NCI-H1436 (cell line): ENCODE measurements at regions not wholly inside any gene's neighbourhood (a gene's known extent, or its start where the extent isn't known, plus 50 kb on each side); places are given as distances from the start of the nearest gene placed in this dataset.
A peak's percentile ranks its signal among the peaks of the same experiment; 100 is the strongest.
"Not testable (repeated sequence)": the region's sequence is repeated elsewhere in the genome, so short reads cannot be mapped to it uniquely, and the experiment has no call there.

Source experiments
- DNase-seq: peaks from one replicate; lab custom pipeline; 2025; lab: John Stamatoyannopoulos, UW

DNA sequence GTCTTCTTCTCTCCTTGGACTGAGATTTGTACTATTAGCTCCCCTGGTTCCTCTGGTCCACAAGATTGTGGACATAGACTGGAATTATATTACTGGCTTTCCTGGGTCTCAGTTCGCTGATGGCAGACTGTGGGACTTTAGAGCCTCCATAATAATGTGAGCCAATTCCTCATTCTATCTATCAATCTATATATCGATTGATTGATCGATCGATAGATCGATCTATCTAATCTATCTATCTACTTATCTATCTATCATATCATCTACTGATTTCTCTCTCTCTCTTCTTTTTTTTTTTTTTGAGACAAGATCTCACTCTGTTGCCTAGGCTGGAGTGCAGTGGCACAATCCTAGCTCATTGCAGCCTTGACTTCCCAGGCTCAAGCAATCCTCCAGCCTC is 51.5 kb upstream of the DDR1 start:
- DNase-seq: no peak

DNA sequence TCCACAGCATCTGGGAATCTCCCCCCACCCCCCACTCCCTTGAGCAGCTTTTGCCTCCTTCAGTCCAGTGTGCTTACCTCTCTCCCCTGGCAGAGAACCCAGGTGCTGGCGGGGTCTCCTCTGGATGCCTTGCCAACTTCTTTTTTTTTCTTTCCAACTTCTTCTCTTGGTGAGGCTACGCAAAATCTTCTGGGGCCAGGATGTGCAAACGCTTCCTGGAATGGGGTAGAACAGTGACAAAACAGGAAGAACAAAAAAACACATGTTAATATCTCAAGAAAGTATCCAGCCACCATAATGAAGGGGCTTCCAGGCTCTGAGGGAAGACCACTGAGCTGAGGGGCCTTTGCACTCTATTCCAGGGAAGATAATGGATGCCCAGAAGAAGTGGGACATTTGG is 53.9 kb upstream of the DDR1 start:
- DNase-seq: no peak

DNA sequence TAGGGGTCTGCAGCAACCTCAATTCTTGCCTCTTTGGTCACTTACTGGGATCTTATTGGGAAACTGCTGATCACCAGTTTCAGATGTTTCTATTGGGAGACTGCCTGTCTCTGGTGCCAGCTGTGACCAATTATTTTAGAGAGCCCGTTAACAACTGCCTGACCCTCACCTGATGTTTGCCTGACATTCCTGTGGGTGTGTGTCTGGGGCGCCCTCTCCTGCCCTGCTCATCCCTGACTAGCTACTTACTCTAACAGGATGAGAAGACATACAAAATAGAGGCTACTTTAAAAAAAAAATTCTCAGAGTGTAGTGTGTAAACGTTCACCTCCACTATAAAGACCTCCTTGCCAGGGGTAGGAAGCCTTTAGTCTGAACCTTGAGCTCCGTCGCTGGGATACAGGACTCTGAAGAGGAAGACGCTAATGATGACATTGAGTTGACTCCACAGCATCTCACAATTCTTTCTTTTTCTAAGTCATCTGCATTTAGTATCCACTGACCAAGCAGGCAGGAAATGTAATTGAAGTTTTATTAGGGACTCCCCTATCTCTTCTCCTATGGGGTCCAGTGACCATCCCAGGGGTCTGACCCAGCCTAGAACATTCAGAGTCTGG is 54.6 kb upstream of the DDR1 start:
- no peak for DNase-seq

DNA sequence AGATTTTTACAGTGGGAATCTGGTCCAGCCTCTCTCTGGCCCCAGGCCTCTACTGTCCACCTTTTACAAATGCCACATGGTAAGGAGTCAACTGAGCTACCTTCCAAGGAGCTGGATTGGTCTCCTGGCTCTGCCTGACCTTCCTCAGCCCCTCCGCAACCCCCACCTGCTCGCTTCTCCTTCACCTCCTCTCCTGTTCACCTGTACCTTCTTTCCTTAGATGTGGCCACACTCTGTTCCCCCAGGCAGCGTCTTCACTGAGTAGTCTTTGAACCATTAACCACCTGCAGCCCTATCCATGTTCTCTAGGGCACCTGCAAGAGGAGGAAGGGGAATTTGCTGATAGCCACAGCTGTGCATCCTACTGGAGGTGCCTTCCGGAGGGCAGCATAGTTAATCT is 55.3 kb upstream of the DDR1 start:
- DNase-seq: no peak

DNA sequence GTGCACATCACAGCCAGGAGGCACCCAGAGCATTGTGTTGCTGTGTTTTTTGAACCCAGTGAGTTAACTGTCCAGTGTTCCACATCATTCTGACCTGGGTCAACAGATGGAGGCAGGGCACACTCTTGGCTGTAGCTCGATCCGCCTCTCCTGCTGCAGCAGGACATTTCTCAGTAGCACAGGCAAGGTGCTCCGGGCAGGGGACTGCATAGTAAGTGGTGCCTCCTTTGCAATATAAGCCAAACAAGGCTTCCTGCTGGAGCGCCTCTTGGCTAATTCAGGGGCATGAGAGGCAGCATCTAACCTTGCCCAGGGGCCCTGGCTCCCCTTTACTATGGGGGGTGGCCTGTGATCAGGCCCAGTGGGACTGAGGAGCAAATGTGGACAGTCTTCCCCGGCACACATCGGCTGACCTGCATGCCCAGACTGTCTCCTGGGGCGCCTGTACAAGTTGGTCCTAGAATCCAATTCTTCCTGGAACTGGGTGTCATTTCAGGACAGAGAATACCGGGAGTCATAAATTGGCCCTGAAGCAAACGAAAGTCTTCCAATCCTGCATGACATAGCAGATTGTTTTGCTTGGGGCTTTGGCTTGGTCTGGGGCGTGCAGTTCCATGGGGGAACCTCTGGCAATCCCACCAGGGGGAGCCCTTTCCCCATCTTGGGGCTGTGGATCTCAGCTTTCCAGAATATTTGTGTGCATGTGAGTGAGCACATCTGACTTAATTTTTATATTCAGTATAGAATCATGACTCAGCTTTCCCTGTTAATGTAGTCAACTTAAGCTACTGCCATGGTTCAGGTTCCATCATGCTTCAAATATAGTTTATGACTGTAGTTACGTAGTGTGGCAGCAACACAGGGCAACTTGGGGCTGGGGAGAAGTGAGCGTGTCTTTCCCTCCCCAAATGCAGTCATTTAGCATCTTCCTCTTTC is 56.0 kb upstream of the DDR1 start:
- DNase-seq: peak; percentile 62

DNA sequence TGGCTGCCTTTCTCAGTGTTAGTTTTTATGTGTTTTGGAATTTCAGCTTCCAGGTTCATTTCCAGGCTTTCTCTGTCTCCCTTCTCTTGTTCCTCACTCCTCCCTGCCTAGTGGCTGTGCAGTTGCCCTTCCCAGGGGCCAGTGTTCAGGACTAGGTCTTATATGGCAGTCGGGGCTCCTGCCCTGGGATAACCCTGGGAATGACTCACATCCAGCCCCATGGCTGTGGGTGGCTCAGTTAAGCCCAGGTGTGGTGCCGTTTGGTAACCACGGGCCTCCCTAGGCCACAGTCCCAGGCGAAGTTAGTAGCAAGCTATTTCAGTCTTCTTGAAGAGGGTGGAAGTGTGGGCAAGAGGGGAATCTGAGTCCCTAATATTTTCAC is 57.4 kb upstream of the DDR1 start:
- DNase-seq: no peak

DNA sequence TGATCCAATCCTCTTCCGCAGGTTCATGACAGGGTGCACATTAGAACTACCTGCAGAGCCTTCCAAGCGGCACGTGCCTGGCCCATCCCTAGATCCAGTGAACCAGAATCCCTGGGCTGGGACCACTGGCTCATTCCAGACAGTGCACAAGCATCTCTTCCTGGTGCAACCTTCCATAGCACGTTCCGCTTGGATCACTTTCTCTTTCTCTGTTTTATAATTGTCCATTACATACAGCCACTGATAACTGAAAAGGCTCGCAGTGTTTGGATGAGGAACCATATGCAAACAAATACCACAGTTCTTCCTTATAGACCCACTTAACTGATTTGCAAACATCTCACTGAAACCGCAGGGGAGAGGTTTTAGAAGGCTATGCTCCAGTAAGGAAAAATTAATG is 59.6 kb upstream of the DDR1 start:
- no peak for DNase-seq

DNA sequence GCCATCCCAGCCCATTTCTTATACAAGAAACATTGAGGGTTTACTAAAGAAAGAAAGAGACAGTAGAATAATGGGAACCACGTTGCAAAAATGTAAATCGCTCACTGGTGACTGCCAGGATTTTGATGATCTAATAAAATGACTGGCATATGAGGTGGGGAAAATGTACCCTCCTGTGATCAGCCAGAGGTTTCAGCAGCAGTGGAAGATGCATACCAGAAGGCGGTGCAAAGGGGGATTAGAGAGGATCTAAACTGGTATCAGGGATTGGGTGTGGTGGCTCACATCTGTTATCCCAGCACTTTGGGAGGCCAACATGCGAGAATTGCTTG is 60.8 kb upstream of the DDR1 start:
- DNase-seq: no peak

DNA sequence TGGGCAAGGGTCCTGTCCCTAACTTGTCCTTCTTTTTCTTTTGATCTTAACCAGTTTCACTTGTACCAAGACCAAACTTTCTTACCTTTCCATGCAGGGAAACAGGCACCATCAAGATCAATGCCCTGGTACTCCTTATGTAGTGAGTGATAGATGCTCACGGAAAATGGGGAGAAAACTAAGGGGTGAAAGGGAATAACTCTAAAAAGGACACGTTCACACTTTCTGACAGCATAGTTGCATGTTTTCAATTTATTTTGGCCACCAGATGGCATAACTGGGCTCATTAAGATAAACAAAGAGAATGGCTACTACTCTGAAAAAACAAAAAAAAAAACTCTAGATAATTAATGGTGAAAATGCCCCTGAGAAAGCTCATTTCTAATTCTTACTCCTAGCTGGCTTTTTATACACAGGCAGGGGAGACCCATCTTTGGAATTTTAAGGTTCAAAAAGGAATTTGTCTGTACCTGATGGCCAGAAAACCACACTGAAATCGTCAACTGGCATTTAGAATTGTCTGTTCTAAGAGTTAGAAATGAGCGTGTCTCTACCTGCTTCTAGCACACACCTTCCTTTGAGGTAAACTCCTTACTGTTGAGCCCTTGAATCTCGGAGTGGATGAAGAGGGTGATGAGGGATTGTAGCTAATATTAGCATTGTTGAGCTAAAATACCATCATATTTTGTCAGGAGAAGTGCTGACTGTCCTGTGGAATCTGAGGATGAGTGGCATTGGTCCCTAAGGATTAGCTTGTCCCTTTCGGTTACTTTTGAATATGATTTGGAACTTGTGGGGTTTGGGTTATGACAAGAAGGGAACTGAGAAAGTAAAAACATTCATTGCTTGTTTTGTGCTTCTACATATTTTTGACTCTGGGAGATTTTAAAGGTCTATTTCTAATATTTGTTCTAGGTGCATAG is 62.2 kb upstream of the DDR1 start:
- no peak for DNase-seq

DNA sequence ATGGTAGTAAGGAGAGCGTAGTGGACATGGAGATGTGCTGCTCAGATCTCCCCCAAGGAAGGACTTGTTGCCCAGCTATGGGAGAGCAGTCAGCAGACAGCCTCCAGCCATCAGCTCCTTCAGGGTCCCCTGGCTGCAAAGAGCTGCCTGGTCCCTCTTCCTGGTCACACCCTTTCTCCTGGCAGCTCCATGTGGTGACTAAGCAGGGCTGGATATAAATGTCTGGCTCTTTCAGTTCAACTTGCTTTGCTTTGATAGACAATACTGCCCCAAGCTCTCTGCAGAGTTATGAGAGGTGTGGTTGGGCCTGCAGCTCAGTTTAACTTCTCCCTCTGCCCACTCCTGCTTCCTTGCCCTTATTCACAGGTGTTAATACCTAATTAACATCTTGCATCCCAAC is 64.1 kb upstream of the DDR1 start:
- DNase-seq: no peak

DNA sequence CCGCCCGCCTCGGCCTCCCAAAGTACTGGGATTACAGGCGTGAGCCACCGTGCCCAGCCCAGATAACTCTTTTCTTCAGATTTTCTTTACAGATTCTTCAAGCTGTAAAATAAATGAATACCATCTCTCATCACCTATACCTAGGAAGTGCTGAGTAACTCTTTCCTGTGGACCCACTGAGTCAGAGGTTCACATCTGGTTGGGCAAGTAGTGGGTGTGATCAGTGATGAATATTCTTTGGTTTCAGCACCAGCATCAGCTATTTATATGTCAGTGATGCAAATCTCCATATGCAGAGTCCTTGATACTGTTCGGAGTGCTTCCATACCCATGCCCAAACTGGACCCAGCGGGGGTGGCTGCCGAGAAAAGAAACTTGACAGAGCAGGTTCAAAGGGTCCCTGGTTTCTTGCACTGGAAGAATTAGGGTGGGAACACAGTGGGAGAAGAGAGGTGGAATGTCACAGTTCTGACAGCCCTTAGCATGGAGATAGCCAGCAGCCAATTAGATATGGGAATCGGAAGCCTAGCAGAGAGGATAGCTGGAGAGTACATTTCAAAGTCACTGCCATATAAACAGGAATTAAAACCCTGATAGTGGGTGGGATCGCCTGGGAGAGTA is 64.9 kb upstream of the DDR1 start:
- DNase-seq: no peak

DNA sequence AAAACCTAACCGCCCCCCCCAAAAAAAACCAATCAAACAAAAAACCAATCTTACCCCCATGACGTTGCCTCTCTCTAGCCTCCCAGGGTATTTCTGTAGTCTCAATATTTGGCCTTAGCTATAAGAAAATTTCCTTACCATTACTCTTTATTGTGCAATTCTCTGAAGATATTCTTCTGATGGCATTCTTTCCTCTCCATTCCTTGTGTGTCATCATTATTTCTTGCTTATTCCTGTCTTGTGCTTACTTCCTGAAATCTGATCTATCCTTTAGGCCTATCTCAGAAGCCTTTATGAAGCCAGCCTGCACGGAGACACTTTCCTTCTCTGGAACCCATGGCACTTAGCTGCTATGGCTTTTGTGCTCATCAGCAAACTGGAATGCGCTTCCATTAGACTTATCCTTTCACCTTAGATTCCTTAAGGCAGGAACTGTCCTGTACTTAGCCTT is 65.9 kb upstream of the DDR1 start:
- no peak for DNase-seq

DNA sequence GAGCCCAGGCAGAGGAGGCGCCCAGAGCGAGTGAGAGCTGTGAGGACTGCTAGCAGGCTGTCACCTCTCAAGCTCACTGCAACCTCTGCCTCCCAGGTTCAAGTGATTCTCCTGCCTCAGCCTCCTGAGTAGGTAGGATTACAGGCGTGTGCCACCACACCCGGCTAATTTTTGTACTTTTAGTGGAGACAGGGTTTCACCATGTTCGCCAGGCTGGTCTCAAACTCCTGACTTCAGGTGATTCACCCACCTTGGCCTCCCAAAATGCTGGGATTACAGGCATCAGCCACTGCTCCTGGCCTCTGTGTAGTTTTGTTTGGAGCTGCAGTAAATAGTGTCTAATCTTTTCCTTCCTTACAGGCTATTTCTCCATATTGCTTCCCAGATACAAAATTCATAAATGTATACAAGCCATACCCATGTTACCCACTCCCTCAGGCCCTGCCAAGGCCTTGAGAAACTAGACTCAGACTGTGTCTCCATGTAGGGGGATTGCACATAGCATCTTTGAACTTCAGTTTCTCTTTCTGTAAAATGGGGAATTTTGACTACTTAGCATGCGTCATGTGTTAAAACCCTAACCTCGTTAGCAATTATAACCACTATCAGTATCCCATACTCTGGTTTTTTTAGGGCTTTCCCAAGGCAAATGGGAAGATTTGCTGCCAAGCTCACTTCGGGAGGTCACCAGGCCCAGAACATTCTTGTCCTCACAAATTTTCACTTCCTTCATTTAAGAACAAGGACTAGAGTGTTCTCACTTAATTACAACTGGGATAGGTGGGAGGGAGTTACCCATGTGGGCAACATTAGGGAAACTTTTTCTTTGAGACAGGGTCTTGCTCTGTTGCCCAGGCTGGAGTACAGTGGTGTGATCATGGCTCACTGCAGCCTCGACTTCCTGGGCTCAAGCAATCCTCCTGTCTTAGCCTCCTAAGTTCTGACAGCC is 67.3 kb upstream of the DDR1 start:
- DNase-seq: no peak

DNA sequence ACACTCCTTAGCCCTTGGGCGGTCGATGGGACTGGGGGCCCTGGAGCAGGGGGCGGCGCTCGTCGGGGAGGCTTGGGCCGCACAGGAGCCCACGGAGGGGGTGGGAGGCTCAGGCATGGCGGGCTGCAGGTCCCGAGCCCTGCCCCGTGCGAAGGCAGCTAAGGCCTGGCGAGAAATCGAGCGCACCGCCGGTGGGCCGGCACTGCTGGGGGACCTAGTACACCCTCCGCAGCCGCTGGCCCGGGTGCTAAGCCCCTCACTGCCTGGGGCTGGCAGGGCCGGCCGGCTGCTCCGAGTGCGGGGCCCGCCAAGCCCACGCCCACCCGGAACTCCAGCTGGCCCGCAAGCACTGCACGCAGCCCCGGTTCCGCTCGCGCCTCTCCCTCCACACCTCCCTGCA is 68.0 kb upstream of the DDR1 start:
- DNase-seq: not testable (repeated sequence)

DNA sequence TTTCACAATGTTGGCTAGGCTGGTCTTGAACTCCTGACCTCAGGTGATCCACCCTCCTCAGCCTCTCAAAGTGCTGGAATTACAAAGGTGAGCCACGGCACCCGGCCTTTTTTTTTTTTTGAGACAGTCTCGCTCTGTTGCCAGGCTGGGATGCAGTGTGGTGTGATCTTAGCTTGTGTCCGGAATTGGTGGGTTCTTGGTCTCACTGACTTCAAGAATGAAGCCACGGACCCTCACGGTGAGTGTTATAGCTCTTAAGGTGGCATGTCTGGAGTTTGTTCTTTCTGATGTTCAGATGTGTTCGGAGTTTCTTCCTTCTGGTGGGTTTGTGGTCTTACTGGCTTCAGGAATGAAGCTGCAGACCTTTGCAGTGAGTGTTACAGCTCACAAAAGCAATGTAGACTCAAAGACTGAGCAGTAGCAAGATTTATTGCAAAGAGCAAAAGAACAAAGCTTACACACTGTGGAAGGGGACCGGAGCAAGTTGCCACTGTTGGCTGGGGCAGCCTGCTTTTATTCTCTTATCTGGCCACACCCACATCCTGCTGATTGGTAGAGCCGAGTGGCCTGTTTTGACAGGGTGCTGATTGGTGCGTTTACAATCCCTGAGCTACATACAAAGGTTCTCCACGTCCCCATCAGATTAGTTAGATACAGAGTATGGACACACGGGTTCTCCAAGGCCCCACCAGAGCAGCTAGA is 69.1 kb upstream of the DDR1 start:
- DNase-seq: not testable (repeated sequence)

DNA sequence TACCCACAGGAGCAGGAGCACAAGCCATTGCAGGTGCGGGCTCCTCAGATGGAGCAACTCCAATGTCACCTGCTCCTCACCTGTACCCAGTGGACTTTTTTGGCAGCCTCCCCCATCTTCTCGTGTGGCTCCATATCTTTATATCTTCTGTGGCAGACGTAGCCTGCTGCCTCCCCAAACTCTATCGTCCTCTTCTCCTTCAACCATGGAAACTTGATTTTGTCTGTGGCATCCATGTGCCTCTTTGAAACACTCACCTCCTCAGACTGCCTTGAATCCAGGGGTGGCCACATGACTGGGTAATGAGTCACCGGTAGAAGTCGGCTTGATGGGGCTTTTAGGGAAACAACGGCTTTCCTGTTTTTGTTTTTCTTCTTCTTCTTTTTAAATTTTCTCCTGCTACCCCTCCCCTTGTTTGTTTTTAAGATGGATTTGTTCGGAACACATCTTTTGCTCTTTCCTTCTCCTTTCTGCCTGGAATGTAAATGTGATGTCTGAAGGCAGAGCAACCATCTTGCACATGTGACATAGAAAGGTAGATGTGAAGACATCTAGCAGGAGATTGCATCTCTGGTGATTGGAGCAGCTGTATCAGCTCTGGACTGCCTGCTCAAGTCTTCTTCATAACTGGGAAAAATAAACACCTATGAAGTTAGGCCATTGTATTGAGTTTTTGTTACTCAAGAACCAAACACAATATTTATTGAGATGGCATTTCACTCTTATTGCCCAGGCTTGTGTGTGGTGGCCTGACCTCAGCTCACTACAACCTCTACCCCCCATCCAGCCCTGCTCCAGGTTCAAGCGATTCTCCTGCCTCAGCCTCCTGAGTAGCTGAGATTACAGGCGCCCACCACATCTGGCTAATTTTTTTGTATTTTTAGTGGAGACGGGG is 69.9 kb upstream of the DDR1 start:
- no peak for DNase-seq

DNA sequence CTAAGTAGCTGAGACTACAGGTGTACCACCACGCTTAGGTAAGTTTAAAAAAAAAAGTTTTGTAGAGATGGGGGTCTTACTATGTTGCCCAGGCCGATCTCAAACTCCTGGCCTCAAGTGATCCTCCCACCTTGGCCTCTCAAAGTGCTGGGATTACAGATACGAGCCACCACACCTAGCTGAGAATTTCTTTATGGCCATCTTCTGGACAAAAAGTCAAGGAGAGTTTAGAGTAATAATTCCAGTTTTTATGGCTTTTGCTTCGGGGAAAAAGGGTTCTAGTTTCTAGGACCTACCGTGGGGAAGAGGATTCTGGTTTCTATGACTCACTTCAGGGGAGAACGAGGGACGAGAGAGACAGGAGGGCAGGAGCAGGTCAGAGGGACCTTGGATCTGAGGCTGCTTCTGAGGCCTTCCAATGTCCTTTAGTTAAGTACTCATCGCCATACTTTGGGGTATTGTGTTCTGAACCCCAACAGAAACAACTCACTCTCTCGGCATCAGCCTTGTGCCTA is 69.3 kb upstream of the IER3 start:
- DNase-seq: no peak

DNA sequence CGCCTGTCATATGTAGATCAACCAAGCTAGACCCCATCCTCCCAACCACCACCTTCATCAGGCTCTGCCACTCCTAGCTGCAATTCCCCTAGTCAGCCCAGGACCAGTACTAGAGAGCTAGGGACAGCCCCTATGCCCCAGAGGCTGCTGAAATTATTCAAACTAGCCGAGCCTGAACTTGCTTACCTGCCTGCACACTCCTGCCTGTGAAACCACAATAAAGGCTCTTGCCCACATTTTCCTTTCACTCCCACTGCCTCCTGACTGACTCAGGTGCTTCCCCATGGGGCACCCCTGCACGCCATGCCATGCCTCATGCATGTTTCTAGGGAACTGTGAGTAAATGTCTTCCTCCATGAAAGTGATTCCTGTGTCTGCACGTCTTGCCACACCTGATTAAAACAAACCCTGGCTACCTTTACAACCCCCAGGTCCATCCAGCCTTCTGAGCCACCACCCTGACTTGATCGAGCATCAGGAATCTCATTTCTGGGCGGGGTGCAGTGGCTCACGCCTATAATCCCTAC is 66.5 kb upstream of the IER3 start:
- DNase-seq: no peak

DNA sequence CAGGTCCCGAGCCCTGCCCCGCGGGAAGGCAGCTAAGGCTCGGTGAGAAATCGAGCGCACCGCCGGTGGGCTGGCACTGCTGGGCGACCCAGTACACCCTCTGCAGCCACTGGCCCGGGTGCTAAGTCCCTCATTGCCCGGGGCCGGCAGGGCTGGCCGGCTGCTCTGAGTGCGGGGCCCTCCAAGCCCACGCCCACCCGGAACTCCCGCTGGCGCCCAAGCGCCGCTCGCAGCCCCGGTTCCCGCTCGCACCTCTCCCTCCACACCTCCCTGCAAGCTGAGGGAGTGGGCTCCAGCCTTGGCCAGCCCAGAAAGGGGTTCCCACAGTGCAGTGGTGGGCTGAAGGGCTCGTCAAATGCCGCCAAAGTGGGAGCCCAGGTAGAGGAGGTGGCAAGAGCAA is 63.2 kb upstream of the IER3 start:
- DNase-seq: not testable (repeated sequence)
